ENCODE measurements at regions not wholly inside any gene's neighbourhood (a gene's known extent, or its start where the extent isn't known, plus 50 kb on each side); places are given as distances from the start of the nearest gene placed in this dataset.

DNA sequence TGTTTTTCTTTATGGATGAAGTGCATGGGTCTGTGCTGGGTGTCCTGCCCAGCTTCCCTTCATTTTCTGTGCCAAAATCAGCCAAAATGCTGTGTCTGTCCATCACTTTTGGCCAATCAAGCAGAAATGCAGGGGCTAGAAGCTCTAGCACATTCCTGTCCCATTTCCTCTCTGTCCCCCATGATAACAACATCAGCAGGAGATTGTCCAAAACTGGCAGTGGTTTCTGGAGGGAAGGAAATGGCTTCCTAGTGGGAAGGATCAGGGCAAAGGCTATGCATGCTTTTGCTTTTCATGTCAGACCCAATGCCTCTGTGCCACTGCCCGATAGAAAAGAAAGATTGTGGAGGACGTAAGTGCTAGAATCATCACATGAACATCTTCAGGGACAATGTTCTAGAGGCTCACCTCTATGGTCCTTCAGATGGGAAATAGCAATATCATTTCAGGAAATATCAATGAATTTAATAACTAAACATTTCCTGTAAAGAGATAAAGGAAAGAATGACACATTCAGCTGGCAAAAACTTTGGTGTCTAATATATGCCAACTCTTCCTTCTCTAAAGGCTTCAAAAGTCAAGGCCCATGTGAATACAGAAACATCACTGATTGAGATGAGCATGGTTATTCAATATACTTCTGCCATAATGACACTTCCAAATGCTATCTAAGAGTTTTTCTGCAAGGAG, 107.5 kb downstream of the SETD4 start:
- Histone ChIP-seq H3K4me3 (no peak overlapping the region), H3K27me3 (no peaks in the 10 kb centered on the region), H3K36me3 (no peaks in the 10 kb centered on the region), H3K9me3 (no peaks in the 10 kb centered on the region), H3K27ac (no peak overlapping the region), H3K4me1 (no peaks in the 10 kb centered on the region)
- DNase-seq, result no peak
- in situ Hi-C loops (cut with MboI; ENCODE audit: low sequenced_read_pairs in 4 of 4), result no loop called here
- intact Hi-C loops (cut with DNase I; ENCODE audit: low total_unique reads), result no loop called here
- ATAC-seq, result no peak
- TF ChIP-seq POLR2A (IDR thresholded peaks at IDR 0.05) (no peak), CTCF (IDR thresholded peaks at IDR 0.05 in 4 of 5, conservative IDR thresholded peaks at IDR 0.05 in 1 of 5) (no peak)

DNA sequence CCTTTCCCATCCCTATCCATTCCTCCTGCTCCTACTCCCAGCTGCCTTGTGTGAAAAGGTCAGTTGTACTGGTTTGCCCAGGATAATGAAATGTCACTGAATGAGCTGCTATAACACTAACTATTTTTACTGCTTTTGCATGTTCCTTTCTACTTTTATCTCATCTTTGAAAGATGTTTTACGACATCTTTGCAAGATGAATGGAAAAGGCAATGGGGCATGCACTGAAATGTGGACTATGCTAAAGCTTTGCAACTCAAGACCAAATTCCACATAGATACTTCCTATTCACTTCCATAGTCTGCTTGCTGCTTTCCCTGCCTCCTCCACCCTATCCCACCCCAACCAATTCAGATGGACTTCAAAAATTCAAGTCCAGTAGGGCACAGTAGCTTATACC, 111.3 kb downstream of the SETD4 start:
- H3K27me3 ChIP-seq, result no peaks in the 10 kb centered on the region

GRCh38 chr21:35945089-35945671, 115.1 kb downstream of the SETD4 start:
- peaks cover 0 to under 1% of the 10 kb centered on the region in 2 donors for H3K4me1 ChIP-seq
- H3K9me3 ChIP-seq, result no peaks in the 10 kb centered on the region
- intact Hi-C loops (cut with DNase I; ENCODE audit: low total_unique reads), result no loop called here
- no peaks in the 10 kb centered on the region for H3K36me3 ChIP-seq
- in situ Hi-C loops (cut with MboI; ENCODE audit: low sequenced_read_pairs in 4 of 4), result loop anchor here in 1 of 4 donors (10.0 to 25.0 kb wide), 2 partner anchors 1200 to 1258 kb away; no protein-coding TSS in a partner anchor
- TF ChIP-seq POLR2A (IDR thresholded peaks at IDR 0.05), result no peak
- TF ChIP-seq CTCF (IDR thresholded peaks at IDR 0.05 in 4 of 5, conservative IDR thresholded peaks at IDR 0.05 in 1 of 5), result no peak
- DNase-seq (no peak), ATAC-seq (no peak)
- H3K27me3 ChIP-seq, result no peaks in the 10 kb centered on the region
- no peak overlapping the region for H3K4me3 ChIP-seq
- H3K27ac ChIP-seq, result no peak overlapping the region

More for the DNA sequence above, 111.3 kb downstream of the SETD4 start:
- no peak for DNase-seq
- intact Hi-C loops (cut with DNase I; ENCODE audit: low total_unique reads) (no loop called here), in situ Hi-C loops (cut with MboI; ENCODE audit: low sequenced_read_pairs in 4 of 4) (loop anchor here in 1 of 4 donors (10.0 to 25.0 kb wide), 2 partner anchors 1204 to 1262 kb away; no protein-coding TSS in a partner anchor)
- no peaks in the 10 kb centered on the region for H3K36me3 ChIP-seq
- no peak overlapping the region for H3K27ac ChIP-seq
- no peak overlapping the region for H3K4me3 ChIP-seq
- no peaks in the 10 kb centered on the region for H3K9me3 ChIP-seq
- no peaks in the 10 kb centered on the region for H3K4me1 ChIP-seq
- TF ChIP-seq POLR2A (IDR thresholded peaks at IDR 0.05) (no peak), CTCF (IDR thresholded peaks at IDR 0.05 in 4 of 5, conservative IDR thresholded peaks at IDR 0.05 in 1 of 5) (no peak)
- no peak for ATAC-seq

GRCh38 chr21:35943752-35944151, 116.6 kb downstream of the SETD4 start:
- no peak for DNase-seq
- Histone ChIP-seq H3K4me1 (peaks cover 4% of the 10 kb centered on the region in 2 donors), H3K4me3 (no peak overlapping the region), H3K27ac (no peak overlapping the region), H3K27me3 (no peaks in the 10 kb centered on the region), H3K9me3 (no peaks in the 10 kb centered on the region), H3K36me3 (no peaks in the 10 kb centered on the region)
- in situ Hi-C loops (cut with MboI; ENCODE audit: low sequenced_read_pairs in 4 of 4) (loop anchor here in 1 of 4 donors (10.0 to 25.0 kb wide), 2 partner anchors 1199 to 1256 kb away; no protein-coding TSS in a partner anchor), intact Hi-C loops (cut with DNase I; ENCODE audit: low total_unique reads) (loop anchor here (5.0 kb wide), 1 partner anchor 1246 kb away; no protein-coding TSS in a partner anchor)
- no peak for ATAC-seq
- no peak for TF ChIP-seq CTCF (IDR thresholded peaks at IDR 0.05 in 4 of 5, conservative IDR thresholded peaks at IDR 0.05 in 1 of 5)
- TF ChIP-seq POLR2A (IDR thresholded peaks at IDR 0.05), result no peak
